Memory B cell (primary cell): ENCODE measurements at regions not wholly inside any gene's neighbourhood (a gene's known extent, or its start where the extent isn't known, plus 50 kb on each side); places are given as distances from the start of the nearest gene placed in this dataset.

ENCODE experiments used
- ATAC-seq: fragments of 150-1000 bp; cut with Tn5 transposase; 2 replicates; pipeline ENCODE4 v1.10.0; 2021; ENCODE audit warnings: low read depth, mild to moderate bottlenecking, moderate library complexity
- DNase-seq, 2 donors: peaks; one replicate each; pipeline ENCODE4 v3.0.0; 2022; ENCODE audit warnings: low spot score in 2 of 2
- H3K27ac Mint-ChIP-seq: one replicate; pipeline ENCODE4 v1.8.0; 2022; ENCODE audit warnings: mild to moderate bottlenecking, moderate library complexity, mixed read lengths
- H3K27me3 Mint-ChIP-seq: one replicate; pipeline ENCODE4 v1.8.0; 2022; ENCODE audit warnings: mixed read lengths
- H3K36me3 Mint-ChIP-seq: one replicate; pipeline ENCODE4 v1.8.0; 2022; ENCODE audit warnings: mild to moderate bottlenecking, mixed read lengths
- H3K4me1 Mint-ChIP-seq: one replicate; pipeline ENCODE4 v1.8.0; 2022; ENCODE audit warnings: mixed read lengths
- H3K4me3 Mint-ChIP-seq: one replicate; pipeline ENCODE4 v1.8.0; 2022; ENCODE audit warnings: mild to moderate bottlenecking, moderate library complexity, mixed read lengths
- H3K9me3 Mint-ChIP-seq: one replicate; pipeline ENCODE4 v1.8.0; 2022; ENCODE audit warnings: mixed read lengths

DNA sequence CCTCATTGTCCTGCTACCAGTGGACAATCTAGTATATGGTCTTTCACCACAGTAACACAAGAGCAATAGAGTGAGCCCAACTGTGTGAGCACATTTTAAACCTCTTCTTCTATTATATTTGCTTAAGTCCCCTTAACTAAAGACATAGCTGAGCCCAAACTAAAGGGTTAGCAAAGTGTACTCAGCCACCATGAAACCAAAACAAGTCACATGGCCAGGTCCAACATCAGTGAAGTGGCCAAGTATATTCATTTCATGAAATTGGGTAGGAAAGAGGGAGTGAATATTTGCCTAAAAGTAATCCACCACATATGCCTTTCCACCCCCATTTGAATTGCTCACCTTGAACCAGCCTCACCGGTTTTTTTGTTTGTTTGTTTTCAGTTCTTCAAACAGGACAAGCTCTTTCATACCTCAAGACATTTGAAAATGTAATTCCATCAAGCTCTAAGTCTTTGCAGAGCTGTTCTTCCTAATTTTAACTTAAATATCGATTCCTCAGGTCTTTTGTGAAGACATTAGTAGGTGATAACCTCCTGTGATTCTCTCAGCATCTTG lies 327.0 kb upstream of the SEMA6D start:
- DNase-seq: no peak
- H3K36me3 Mint-ChIP-seq: no peaks in the 10 kb centered on the region
- H3K4me1 Mint-ChIP-seq: no peaks in the 10 kb centered on the region
- H3K27me3 Mint-ChIP-seq: no peaks in the 10 kb centered on the region
- H3K27ac Mint-ChIP-seq: no peak overlapping the region
- no peaks in the 10 kb centered on the region for H3K9me3 Mint-ChIP-seq
- ATAC-seq: no peak
- H3K4me3 Mint-ChIP-seq: no peak overlapping the region

DNA sequence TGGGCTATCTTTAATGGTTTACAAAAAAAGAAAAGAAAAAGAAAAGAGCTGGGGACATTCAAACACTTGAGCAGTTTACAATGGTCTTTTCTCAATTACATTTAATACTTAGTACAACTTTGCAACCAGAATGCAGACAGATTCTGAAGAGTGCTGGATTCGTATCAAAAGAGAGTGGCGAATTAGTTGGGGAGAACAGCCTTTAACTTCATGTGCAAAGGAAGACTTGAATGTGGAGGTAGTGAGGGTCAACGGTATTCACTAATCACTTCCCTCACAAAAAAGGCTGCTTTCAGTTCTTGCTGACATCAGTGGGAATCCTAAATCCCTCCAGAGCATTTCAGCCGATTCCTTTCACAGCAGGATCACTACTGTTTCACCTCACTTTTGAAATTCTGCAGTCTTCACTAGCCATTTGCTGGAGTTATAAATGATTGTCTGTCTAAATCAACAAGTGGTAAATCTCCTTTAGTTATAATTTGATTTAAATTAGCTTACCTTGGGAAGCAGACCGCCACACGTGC lies 323.0 kb upstream of the SEMA6D start:
- no peak for DNase-seq
- Mint-ChIP-seq H3K36me3 (no peaks in the 10 kb centered on the region), H3K27me3 (peaks cover 2% of the 10 kb centered on the region), H3K9me3 (peaks cover 2% of the 10 kb centered on the region), H3K27ac (no peak overlapping the region), H3K4me3 (no peak overlapping the region), H3K4me1 (no peaks in the 10 kb centered on the region)
- ATAC-seq: no peak

DNA sequence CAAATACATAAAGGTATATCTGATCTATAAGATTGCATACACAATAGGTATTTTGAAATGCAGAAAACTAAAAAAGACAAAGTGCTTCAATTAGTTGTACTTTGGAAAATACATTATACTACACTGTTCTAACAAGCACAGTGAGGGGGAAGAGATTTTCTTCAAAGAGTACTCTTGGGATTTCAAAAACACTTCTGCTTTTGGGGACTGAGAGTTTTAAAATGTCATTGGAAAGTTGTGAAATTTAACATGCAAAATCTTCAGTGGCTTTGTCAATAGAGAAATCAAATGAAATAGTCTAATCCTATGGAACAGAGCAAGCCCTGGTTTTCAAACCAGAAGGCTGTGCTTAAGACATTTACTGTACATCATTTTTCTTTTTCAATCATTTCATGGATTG lies 322.2 kb upstream of the SEMA6D start:
- no peak for ATAC-seq
- H3K4me3 Mint-ChIP-seq: no peak overlapping the region

DNA sequence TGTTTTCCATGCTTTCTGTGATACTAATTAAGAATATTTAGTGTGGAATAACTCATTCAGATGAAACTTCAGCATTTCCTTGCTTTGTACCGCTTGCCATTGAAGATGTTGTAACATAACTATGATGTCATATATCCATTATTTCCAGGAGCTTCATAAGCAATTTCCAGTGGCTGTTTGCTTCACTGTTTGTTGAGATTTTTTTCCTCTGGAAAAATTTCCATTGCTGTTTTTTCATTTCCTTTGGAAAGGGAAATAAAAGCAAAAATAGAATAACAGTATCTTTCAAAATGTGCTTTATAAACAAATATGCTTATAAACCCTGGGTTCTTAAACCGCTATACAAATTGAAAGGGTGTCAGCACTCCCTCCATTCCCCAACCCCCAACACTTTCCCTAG lies 319.6 kb upstream of the SEMA6D start:
- H3K4me1 Mint-ChIP-seq: no peaks in the 10 kb centered on the region
- peaks cover 4% of the 10 kb centered on the region for H3K9me3 Mint-ChIP-seq
- H3K4me3 Mint-ChIP-seq: no peak overlapping the region
- ATAC-seq: no peak
- no peaks in the 10 kb centered on the region for H3K36me3 Mint-ChIP-seq
- H3K27me3 Mint-ChIP-seq: peaks cover 2% of the 10 kb centered on the region
- no peak overlapping the region for H3K27ac Mint-ChIP-seq
- no peak for DNase-seq

More for the DNA sequence above, 322.2 kb upstream of the SEMA6D start:
- H3K36me3 Mint-ChIP-seq: no peaks in the 10 kb centered on the region
- peaks cover 4% of the 10 kb centered on the region for H3K9me3 Mint-ChIP-seq
- no peaks in the 10 kb centered on the region for H3K4me1 Mint-ChIP-seq
- no peak overlapping the region for H3K27ac Mint-ChIP-seq
- no peak for DNase-seq
- peaks cover 2% of the 10 kb centered on the region for H3K27me3 Mint-ChIP-seq

DNA sequence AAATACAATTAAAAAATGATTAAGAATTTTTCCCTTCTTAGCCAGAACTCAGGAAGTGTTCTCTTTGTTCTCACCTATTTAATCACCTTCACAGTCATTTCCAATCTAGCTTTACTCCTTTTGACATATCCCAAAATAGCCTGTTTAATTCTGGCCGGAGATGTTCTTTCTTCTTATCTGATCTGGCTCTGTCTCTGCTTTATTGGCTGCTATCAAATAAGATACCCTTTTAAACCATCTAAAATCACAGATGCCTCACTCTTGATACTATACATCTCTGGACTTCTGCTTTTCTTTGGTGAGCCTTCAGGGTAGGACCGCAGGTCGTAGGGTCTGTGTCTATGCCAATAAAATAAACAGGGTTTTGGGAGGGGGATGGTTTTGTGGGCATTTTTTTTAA lies 319.2 kb upstream of the SEMA6D start:
- DNase-seq (no peak), ATAC-seq (no peak)
- peaks cover 3% of the 10 kb centered on the region for H3K27me3 Mint-ChIP-seq
- no peak overlapping the region for H3K27ac Mint-ChIP-seq
- H3K36me3 Mint-ChIP-seq: no peaks in the 10 kb centered on the region
- peaks cover 4% of the 10 kb centered on the region for H3K9me3 Mint-ChIP-seq
- H3K4me1 Mint-ChIP-seq: no peaks in the 10 kb centered on the region
- no peak overlapping the region for H3K4me3 Mint-ChIP-seq

DNA sequence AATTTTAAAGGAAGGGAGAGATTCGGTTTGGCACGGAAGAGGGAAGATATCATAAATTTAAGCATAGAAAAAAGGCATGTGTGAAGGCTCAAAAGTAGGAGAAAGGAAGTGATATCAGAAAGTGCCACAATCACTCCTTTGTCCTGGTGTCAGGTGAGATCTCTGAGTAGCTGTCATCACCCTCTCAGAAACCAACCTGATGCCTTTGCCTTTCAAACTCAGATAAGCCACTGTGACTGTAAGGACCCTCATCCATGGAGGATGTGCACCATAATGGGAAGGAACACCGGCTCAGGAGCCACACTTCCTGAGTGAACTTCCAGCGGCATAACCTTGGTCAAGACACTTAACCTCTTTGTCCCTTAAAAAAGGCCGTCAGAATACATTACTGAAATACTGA lies 318.7 kb upstream of the SEMA6D start:
- no peak overlapping the region for H3K27ac Mint-ChIP-seq
- H3K4me1 Mint-ChIP-seq: no peaks in the 10 kb centered on the region
- DNase-seq: no peak
- H3K4me3 Mint-ChIP-seq: no peak overlapping the region
- peaks cover 3% of the 10 kb centered on the region for H3K27me3 Mint-ChIP-seq
- no peak for ATAC-seq
- H3K9me3 Mint-ChIP-seq: peaks cover 4% of the 10 kb centered on the region
- H3K36me3 Mint-ChIP-seq: no peaks in the 10 kb centered on the region

DNA sequence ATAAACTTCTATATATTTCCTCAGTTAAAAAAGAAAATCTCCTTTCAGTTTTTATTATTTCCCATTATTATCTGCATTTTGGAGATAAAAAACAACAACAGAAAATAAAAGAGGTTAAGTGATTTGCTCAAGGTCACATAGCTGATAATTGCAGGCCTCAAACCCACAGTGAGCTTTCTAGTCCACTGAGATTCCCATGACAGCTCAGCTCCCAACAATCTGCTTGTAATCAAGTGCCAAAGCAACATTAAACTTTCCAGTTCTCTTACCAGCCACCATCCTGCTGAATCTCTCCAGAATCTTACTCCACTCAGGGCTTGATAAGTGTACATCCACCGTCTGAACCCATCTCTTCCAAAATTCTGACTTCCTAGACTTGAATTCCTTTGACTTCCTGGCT lies 318.2 kb upstream of the SEMA6D start:
- Mint-ChIP-seq H3K4me1 (no peaks in the 10 kb centered on the region), H3K27ac (no peak overlapping the region), H3K27me3 (peaks cover 3% of the 10 kb centered on the region), H3K9me3 (peaks cover 4% of the 10 kb centered on the region), H3K4me3 (no peak overlapping the region), H3K36me3 (no peaks in the 10 kb centered on the region)
- ATAC-seq: no peak
- no peak for DNase-seq

DNA sequence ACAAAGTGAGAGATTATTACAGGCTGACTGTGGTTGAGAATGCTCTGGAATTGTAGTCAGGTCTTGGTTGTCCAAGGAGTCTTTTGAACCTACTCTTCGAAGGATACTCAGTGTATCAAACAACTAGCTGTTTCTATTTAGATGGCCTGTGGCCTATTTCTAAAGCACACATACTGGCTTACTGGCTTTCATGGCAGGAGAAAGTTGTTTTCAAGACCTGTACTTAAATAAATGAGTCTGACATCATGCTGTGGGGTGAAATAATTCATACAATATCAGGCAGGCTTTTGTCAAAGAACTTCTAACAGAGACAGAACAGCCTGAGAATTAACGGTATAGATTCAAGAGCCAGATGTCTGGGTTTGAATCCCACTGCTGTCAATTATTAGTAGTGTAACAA lies 316.7 kb upstream of the SEMA6D start:
- ATAC-seq (no peak), DNase-seq (no peak)
- peaks cover 4% of the 10 kb centered on the region for H3K9me3 Mint-ChIP-seq
- no peaks in the 10 kb centered on the region for H3K4me1 Mint-ChIP-seq
- peaks cover 3% of the 10 kb centered on the region for H3K27me3 Mint-ChIP-seq
- H3K4me3 Mint-ChIP-seq: no peak overlapping the region
- no peak overlapping the region for H3K27ac Mint-ChIP-seq
- no peaks in the 10 kb centered on the region for H3K36me3 Mint-ChIP-seq

DNA sequence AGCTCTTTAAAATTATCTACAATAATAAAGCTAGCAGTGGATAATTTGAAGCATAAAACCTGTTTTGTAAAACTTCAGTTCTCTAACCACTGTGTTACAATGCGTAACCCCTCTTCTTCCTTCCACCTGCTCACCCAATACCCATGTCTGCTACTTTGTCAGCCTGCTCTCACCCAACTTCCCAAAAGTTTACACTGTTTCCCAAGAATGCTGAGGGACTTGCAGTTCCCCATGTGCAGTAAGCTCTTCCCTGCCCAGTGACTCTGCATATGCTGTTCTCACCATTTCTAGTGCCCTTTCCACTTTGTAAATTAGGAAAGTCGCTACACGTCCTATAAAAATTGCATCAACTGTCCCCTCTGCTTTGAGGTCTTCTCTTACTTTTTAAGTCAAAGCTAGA lies 315.9 kb upstream of the SEMA6D start:
- Mint-ChIP-seq H3K36me3 (no peaks in the 10 kb centered on the region), H3K4me3 (no peak overlapping the region), H3K9me3 (peaks cover 4% of the 10 kb centered on the region), H3K4me1 (no peaks in the 10 kb centered on the region), H3K27me3 (peaks cover 1% of the 10 kb centered on the region), H3K27ac (no peak overlapping the region)
- DNase-seq (no peak), ATAC-seq (no peak)

DNA sequence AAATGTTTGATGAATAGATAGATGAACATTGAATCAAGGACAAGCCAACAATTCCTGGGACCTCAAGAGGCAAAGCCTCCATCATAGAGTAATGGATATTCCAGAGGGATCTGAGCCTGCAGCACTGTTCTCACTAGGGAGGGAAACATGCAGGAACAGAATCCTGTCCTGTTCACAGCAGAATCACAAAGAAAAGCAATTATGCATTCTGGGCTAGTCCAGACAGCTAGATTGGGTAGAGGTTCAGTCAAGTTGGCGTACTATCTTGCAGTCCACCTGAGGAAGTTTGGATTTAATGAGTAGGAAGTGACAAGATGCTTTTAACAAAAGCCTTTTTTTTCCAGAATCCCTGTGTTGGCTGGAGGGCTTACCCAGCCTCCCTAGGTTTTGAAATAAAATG lies 314.5 kb upstream of the SEMA6D start:
- ATAC-seq (no peak), DNase-seq (no peak)
- Mint-ChIP-seq H3K9me3 (peaks cover 4% of the 10 kb centered on the region), H3K4me1 (no peaks in the 10 kb centered on the region), H3K27me3 (peaks cover 1% of the 10 kb centered on the region), H3K4me3 (no peak overlapping the region), H3K36me3 (no peaks in the 10 kb centered on the region), H3K27ac (no peak overlapping the region)

DNA sequence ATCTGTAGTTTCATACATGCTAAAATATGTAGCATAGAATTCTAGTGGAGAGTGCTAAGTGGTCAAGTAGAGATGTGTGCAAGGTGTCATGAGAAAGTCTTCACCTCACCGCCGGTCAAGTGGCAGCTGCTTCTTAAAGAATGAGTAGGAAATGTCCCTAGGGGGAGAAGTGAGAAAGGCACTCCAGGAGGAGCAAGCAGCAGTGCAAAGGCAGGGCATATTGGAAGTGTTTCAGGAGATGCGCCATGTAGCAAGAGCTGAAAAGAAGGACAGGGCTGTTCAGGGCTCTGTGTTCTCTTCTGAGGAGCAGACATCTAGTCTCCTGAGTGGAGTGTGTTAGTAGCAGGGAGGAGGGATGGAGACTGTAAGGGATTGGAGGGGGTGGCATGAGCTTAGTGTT lies 312.4 kb upstream of the SEMA6D start:
- H3K9me3 Mint-ChIP-seq: no peaks in the 10 kb centered on the region

DNA sequence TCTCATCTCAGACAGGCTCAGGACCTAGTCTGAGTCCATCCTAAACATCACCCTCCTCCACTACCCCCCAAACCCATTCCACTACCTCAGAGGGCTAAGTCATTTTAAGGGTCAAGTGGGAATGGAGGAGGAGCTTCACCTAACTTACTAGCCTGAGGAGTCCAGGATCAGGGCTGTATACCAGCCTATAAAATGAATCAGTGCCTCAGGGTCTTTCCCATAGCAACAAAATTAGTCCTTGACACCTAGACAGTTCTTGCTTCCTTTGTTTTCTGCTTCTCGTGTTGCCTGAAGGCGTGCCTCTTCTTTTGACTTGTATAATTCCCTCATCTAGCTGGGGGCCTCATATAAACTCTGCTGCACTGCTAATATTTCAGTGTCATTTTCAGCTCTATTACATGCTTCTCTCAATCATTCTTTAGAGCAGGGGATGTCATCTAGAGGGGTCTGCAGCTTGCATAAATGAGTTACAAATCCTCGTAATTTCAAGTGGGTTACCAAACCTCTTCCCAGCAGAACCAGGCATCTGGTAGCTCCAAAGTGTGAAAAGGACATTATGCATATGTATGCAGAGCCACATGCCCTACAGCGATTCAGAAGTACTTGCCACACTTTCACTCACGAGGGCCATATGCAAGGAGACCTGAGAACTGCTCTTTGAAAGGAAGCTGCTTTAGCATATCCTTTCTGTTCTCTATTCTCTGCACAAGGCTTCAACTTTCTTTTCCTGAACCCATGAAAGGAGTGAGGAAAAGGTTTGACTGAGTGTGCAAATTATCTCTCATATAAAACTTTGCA lies 311.7 kb upstream of the SEMA6D start:
- Mint-ChIP-seq H3K9me3 (no peaks in the 10 kb centered on the region), H3K4me1 (no peaks in the 10 kb centered on the region), H3K27ac (no peak overlapping the region), H3K27me3 (peaks cover 1% of the 10 kb centered on the region), H3K36me3 (no peaks in the 10 kb centered on the region), H3K4me3 (no peak overlapping the region)
- DNase-seq (no peak), ATAC-seq (no peak)

More for the DNA sequence above, 312.4 kb upstream of the SEMA6D start:
- Mint-ChIP-seq H3K4me3 (no peak overlapping the region), H3K4me1 (no peaks in the 10 kb centered on the region), H3K36me3 (no peaks in the 10 kb centered on the region), H3K27ac (no peak overlapping the region), H3K27me3 (peaks cover 1% of the 10 kb centered on the region)
- no peak for DNase-seq
- ATAC-seq: no peak

DNA sequence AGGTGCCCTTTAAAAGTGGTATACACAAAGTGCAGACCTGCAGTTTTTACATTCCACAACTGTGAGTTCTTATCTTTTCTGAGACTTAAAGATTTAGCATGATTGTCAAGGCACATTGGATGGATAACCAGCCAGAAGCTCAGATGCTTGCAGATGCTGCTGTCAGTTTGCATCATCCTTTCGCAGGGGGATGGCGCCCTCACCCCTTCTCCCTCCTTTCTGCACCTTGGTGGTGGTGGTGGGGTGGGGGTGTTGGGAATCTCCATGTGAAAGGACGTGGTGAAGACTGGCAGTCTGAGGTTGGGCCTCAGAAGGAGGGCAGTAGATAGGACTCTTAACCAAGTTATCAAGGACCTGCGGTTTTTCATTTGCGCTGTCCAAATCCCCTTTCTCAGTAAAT lies 309.6 kb upstream of the SEMA6D start:
- peaks cover 1% of the 10 kb centered on the region for H3K27me3 Mint-ChIP-seq
- H3K36me3 Mint-ChIP-seq: no peaks in the 10 kb centered on the region
- ATAC-seq: no peak

DNA sequence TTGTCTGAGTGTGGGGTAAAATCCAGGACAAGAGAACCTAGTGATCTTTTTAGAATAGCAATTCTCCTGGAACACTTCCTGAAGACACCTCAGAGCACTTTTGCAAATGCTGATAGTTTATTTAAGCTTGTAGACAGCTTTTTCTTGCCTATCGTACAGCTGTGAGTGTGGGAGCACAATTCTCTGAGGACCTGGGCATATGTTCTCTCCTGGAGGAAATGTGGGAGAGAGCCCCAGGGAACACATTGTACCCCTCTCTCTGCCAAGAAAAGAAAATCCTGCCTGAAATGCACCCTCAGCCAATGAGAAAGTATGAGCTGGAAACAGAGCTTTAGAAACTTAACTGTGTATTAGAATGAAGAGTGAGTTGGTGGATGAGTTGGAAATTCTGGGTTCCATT lies 308.3 kb upstream of the SEMA6D start:
- DNase-seq (no peak), ATAC-seq (no peak)
- Mint-ChIP-seq H3K9me3 (no peaks in the 10 kb centered on the region), H3K4me1 (no peaks in the 10 kb centered on the region), H3K36me3 (no peaks in the 10 kb centered on the region), H3K4me3 (no peak overlapping the region), H3K27ac (no peak overlapping the region), H3K27me3 (no peaks in the 10 kb centered on the region)

More for the DNA sequence above, 309.6 kb upstream of the SEMA6D start:
- H3K27ac Mint-ChIP-seq: no peak overlapping the region
- no peak overlapping the region for H3K4me3 Mint-ChIP-seq
- H3K4me1 Mint-ChIP-seq: no peaks in the 10 kb centered on the region
- no peaks in the 10 kb centered on the region for H3K9me3 Mint-ChIP-seq
- DNase-seq: no peak

DNA sequence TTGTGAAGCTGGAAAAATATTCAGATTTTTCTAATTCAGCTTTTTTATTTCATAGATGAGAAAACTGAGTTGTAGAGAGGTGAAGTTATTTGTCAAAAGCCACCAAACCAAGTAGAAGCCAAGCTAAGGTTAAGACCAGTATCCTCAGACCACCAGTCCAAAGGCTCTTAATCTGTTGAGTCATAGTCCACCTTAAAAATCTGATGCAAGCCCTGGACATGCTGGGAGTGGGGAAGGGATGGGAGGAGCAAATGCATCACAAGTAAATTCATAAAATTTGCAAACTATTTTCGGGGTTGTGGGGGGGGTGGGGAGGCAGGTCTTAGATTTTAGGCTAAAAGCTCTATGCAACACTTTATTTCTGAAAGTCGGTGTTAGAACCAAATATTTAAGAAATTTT lies 307.7 kb upstream of the SEMA6D start:
- Mint-ChIP-seq H3K36me3 (no peaks in the 10 kb centered on the region), H3K27me3 (no peaks in the 10 kb centered on the region), H3K9me3 (no peaks in the 10 kb centered on the region), H3K4me1 (no peaks in the 10 kb centered on the region), H3K4me3 (no peak overlapping the region), H3K27ac (no peak overlapping the region)
- ATAC-seq: no peak
- DNase-seq: no peak
